PC-3 (cell line): ENCODE measurements at regions not wholly inside any gene's neighbourhood (a gene's known extent, or its start where the extent isn't known, plus 50 kb on each side); places are given as distances from the start of the nearest gene placed in this dataset.

Experiments used
- EZH2 ChIP-seq: fragments of 300-600 bp; sonication (generic); IDR thresholded peaks from one replicate; pipeline ENCODE4 v1.6.1; 2017; ENCODE audit warnings: antibody characterized with exemption, mild to moderate bottlenecking, low read length; ENCODE audit not compliant: unreplicated experiment
- EZH2phosphoT487 ChIP-seq: fragments of 300-600 bp; sonication (generic); IDR thresholded peaks from 2 replicates; pipeline ENCODE4 v1.6.1; 2018; ENCODE audit warnings: mild to moderate bottlenecking, antibody characterized with exemption, low read length, borderline replicate concordance
- TF ChIP-seq, protein P1 (sequence below): fragments of 300-600 bp; sonication (generic); conservative IDR thresholded peaks from 2 replicates; pipeline ENCODE4 v1.5.1; 2017; ENCODE audit warnings: antibody characterized with exemption, low read depth, mild to moderate bottlenecking, low read length

DNA sequence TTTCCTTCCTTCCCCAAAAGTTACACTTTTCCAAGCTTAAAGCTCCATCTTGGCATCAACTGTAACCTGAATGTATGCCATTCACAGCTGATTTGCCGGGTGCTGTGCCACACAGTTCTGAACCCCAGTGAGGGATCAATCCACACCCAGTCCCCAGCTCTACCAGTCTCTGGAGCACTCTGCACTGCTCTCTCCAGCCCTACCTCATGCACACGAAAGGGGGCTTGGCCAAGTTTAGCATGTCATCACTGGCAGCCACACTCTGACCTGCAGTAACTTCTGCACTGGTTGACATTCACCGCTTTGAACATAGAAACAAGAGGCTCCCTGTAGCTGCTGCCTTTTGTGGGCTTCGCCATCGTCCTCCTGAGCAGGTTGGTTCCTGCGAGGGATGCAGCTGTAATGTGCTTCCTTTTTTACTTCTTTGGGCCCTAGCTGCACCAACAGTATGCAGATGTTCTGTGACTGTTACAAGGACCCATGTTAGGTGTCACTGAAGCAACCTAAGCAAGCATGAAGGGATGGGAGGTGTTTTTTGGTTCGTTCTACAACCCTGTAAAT, 135.4 kb upstream of the SLC44A3 start:
- TF ChIP-seq, protein P1, sequence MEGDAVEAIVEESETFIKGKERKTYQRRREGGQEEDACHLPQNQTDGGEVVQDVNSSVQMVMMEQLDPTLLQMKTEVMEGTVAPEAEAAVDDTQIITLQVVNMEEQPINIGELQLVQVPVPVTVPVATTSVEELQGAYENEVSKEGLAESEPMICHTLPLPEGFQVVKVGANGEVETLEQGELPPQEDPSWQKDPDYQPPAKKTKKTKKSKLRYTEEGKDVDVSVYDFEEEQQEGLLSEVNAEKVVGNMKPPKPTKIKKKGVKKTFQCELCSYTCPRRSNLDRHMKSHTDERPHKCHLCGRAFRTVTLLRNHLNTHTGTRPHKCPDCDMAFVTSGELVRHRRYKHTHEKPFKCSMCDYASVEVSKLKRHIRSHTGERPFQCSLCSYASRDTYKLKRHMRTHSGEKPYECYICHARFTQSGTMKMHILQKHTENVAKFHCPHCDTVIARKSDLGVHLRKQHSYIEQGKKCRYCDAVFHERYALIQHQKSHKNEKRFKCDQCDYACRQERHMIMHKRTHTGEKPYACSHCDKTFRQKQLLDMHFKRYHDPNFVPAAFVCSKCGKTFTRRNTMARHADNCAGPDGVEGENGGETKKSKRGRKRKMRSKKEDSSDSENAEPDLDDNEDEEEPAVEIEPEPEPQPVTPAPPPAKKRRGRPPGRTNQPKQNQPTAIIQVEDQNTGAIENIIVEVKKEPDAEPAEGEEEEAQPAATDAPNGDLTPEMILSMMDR, result no peak
- TF ChIP-seq EZH2phosphoT487 (no peak), EZH2 (no peak)
